ENCODE measurements at regions not wholly inside any gene's neighbourhood (a gene's known extent, or its start where the extent isn't known, plus 50 kb on each side); places are given as distances from the start of the nearest gene placed in this dataset.

GRCh38 chr21:35583566-35584216 is 476.6 kb downstream of the SETD4 start:
- intact Hi-C loops (cut with micrococcal nuclease): no loop called here
- peaks cover 12% of the 10 kb centered on the region for H3K4me1 Mint-ChIP-seq (ENCODE audit: low read depth)

GRCh38 chr21:35582731-35583130 is 477.6 kb downstream of the SETD4 start:
- H3K36me3 Mint-ChIP-seq (ENCODE audit: low read depth): no peaks in the 10 kb centered on the region
- ChIA-PET CTCF (no interaction called here), POLR2A (no interaction called here)
- peaks cover 7% of the 10 kb centered on the region for H3K27me3 Mint-ChIP-seq
- DNase-seq (no peak), ATAC-seq (no peak)
- H3K4me3 Mint-ChIP-seq: no peak overlapping the region
- H3K9me3 Mint-ChIP-seq: no peaks in the 10 kb centered on the region
- no peak overlapping the region for H3K27ac Mint-ChIP-seq
- no peak for TF ChIP-seq CTCF (IDR thresholded peaks at IDR 0.05)
- H3K4me1 Mint-ChIP-seq (ENCODE audit: low read depth): peaks cover 17% of the 10 kb centered on the region
- intact Hi-C loops (cut with micrococcal nuclease): no loop called here

More at GRCh38 chr21:35583566-35584216, 476.6 kb downstream of the SETD4 start:
- no peak for TF ChIP-seq CTCF (IDR thresholded peaks at IDR 0.05)
- Mint-ChIP-seq H3K9me3 (no peaks in the 10 kb centered on the region), H3K27me3 (peaks cover 9% of the 10 kb centered on the region), H3K4me3 (no peak overlapping the region), H3K27ac (no peak overlapping the region), H3K36me3 (ENCODE audit: low read depth) (no peaks in the 10 kb centered on the region)
- CTCF ChIA-PET: no interaction called here
- DNase-seq: no peak
- no peak for ATAC-seq
- POLR2A ChIA-PET: interaction anchor here (0.7 kb wide), 1 partner anchor 11 kb away, joined by 3 read pairs; no protein-coding TSS in a partner anchor

- ATAC-seq: no peak
- no peaks in the 10 kb centered on the region for H3K9me3 Mint-ChIP-seq
- no peak for DNase-seq
- ChIA-PET CTCF (no interaction called here), POLR2A (interaction anchor here (0.6 kb wide), 1 partner anchor 699 kb away, joined by 3 read pairs; no protein-coding TSS in a partner anchor)
- H3K36me3 Mint-ChIP-seq (ENCODE audit: low read depth): no peaks in the 10 kb centered on the region
- intact Hi-C loops (cut with micrococcal nuclease): no loop called here
- TF ChIP-seq CTCF (IDR thresholded peaks at IDR 0.05): no peak
- H3K4me3 Mint-ChIP-seq: no peak overlapping the region
- H3K27me3 Mint-ChIP-seq: peaks cover 4% of the 10 kb centered on the region
- peaks cover 17% of the 10 kb centered on the region for H3K4me1 Mint-ChIP-seq (ENCODE audit: low read depth)
- H3K27ac Mint-ChIP-seq: no peak overlapping the region
These were observed 478.7 kb downstream of the SETD4 start for GRCh38 chr21:35581640-35582039.

- POLR2A ChIA-PET: interaction anchor here (0.6 to 1.0 kb wide), 4 partner anchors 89 to 1451 kb away, joined by 3 read pairs; no protein-coding TSS in a partner anchor
- intact Hi-C loops (cut with micrococcal nuclease): no loop called here
These were observed 480.6 kb downstream of the SETD4 start for GRCh38 chr21:35579520-35580293.

More at GRCh38 chr21:35579520-35580293, 480.6 kb downstream of the SETD4 start:
- Mint-ChIP-seq H3K27me3 (peaks cover 3% of the 10 kb centered on the region), H3K36me3 (ENCODE audit: low read depth) (no peaks in the 10 kb centered on the region), H3K9me3 (no peaks in the 10 kb centered on the region), H3K4me3 (no peak overlapping the region), H3K27ac (no peak overlapping the region), H3K4me1 (ENCODE audit: low read depth) (peaks cover 17% of the 10 kb centered on the region)
- TF ChIP-seq CTCF (IDR thresholded peaks at IDR 0.05): no peak
- DNase-seq (no peak), ATAC-seq (peak; percentile 51)
- CTCF ChIA-PET: no interaction called here

Data from activated CD8-positive, alpha-beta T cell treated with anti-CD3 and anti-CD28 coated beads for 36 hours (primary cell).